Breast epithelium (tissue), 3 donors: ENCODE measurements at regions not wholly inside any gene's neighbourhood (a gene's known extent, or its start where the extent isn't known, plus 50 kb on each side); places are given as distances from the start of the nearest gene placed in this dataset.

Source experiments
- CTCF ChIP-seq, 3 donors: fragments of 450-650 bp; IDR thresholded peaks; one replicate each; pipeline ENCODE4 v1.5.1; 2016 to 2017; ENCODE audit warnings: antibody characterized with exemption in 3 of 3, mild to moderate bottlenecking in 3 of 3, moderate library complexity in 3 of 3
- POLR2A ChIP-seq: fragments of 450-650 bp; IDR thresholded peaks from one replicate; pipeline ENCODE4 v1.6.1; 2016; ENCODE audit warnings: antibody characterized with exemption, mild to moderate bottlenecking, moderate library complexity
- POLR2AphosphoS5 ChIP-seq, 3 donors: sonication (generic); formaldehyde crosslinking; IDR thresholded peaks; one replicate each; pipeline ENCODE4 v1.6.1; 2017; ENCODE audit warnings: antibody characterized with exemption in 3 of 3

DNA sequence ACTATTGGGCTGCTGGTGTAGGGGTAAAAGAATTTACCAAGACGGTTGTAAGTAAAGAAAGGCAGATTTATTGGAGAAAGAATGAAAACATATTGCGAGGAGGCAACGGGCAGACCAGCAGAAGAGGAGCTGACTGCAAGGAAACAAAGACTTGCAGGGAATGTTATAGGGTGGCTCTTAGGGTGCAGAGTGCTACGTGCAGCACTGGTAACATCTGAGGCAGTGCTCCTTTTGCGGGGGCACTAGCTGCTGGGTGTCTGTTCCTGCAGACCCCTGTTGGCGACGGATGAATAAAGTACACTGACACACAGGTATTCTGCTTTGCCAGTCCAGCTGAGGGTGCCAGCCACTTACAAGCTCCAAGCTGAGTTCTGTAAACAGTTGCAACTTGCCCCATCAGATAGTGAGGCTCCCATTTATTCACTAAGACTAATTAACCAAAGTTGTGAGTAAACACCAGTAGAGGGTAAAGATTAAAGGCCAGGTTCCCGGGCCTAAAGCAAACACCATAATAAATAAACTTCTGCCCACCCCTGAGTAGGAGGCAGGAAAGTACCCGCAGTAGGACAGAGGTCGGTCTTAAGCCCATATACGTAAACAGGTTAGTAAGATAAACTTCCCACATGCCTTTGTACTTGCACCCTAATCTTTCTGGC lies 140.2 kb upstream of the KCNK1 start:
- no peak for TF ChIP-seq CTCF (IDR thresholded peaks at IDR 0.05)
- no peak for TF ChIP-seq POLR2AphosphoS5 (IDR thresholded peaks at IDR 0.05)
- TF ChIP-seq POLR2A: no peak
